GM19468 (cell line): ENCODE measurements at regions not wholly inside any gene's neighbourhood (a gene's known extent, or its start where the extent isn't known, plus 50 kb on each side); places are given as distances from the start of the nearest gene placed in this dataset.

Source experiments
- ATAC-seq: cut with Tn5 transposase; IDR thresholded peaks from one replicate; pipeline ENCODE4 v1.9.1; 2021; ENCODE audit warnings: mild to moderate bottlenecking, moderate library complexity, moderate number of reproducible peaks; ENCODE audit not compliant: unreplicated experiment; ENCODE audit errors: extremely low read depth

DNA sequence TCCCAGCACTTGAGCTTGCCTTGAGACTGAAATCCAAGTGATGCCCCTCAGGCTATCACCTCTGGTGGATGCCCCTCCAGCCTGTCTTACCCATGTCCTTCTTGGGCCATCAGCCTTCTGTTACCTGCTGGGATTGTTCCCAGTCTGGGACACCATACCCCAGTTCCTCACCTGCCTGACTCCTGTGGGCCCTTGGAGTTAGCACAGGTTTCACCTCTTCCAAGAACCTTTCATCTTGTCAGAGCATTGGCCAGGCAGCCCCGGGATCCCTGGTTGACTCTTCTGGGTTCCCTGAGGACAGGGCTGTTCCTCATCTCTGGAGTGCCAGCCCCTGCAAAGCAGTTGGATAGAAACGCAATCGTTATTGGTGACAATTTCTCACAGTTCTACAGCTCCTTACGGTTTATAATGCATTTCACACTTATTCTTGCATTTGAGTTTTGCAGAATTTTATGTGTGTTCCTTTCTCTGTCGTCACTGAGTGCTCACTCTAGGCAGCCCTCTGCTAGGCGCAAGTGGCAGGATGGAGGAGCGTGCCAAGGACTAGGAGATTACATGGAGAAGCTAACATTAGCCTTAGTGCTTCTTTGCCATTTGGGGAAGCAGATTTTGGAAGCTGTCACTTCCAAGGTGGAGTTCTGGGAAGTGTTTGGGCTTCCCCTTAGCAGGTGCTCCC lies 139.7 kb downstream of the DDX1 start:
- no peak for ATAC-seq

DNA sequence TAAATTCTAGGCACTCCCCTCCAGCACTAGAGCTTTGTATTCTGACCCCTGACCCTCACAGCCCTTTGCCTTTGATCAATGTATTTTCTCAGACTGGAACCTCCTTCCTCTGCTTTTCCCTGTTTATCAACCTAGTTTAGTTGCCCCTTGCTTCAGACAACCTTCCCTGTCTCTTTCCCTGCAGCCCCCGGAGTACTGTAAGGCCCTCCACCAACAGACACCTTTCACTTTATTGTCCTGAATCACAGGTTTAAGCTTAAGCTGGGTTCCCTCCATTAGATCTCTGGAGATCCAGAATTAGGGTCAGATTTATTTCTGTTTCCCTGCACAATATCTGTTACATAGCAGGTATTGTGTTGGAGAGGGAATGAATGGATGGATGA lies 140.2 kb downstream of the DDX1 start:
- no peak for ATAC-seq

DNA sequence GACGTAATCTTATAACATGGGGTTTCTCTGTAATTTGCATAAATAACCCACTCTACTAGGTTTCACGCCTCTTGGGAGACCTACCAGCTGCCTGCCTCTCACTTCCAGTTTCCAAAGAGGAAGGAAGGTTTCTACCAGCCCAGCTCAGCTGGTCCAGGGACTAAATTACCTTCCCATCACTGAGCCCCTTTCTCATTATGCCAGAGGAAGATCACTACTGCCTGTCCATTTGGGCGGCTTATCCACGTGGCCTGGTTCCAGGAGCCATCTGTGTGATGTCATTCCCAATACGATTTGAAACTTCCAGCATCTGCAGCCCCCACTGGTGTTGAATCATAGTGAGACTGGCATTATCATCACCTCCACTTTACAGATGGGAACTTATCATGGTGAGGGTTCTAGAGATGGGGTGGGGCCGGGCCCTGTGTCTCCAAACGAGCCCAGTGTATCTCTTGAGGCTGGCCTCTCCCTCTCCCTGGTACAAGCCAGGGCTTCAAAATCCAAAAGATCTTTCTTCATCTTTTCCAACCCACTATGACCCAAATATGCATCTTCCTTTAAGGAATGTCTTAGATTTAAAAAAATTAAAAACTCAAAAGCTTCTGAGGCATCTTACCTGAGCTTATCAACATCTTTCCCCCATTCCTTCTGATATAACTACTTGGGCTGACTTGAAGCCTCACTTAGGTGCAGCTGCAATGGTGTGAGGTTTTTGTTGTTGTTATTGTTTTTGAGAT lies 140.8 kb downstream of the DDX1 start:
- ATAC-seq = peak; percentile 98

DNA sequence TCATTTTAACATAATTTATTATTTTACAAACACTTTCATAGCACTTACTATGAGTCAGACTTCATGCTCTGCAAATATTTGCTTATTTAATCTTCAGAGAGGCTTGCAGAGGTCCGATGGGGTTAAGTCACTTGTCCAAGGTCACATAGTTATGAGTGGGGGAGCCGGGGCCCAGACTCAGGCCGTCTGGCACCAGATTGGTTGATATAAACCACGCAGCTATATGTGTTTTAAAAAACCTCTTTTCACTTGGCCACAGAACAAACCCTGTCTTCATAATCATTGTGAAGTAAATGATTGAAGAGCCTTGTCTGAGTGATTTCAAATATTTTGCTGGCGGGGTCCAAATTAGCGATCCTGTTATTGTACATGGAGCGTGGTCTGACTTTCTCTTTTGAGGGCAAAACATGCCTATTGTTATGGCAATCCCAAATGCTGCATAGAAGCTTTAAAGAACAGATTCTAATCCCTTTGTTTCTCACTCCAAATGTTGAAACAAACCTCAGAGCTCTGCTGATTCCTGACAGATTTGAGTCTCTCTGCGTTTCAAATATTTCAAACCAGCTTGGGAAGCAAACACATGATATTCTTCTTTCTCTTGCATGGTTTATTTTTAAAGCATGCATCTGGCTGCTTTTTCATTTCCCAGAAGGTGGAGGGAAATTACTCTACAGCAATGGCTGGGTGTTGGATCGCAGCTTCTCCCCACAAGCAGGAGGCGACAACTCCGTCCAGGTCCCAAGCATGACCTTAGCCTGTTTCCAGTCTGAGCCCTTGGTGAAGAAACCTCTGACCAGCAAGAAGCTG lies 142.4 kb downstream of the DDX1 start:
- no peak for ATAC-seq

DNA sequence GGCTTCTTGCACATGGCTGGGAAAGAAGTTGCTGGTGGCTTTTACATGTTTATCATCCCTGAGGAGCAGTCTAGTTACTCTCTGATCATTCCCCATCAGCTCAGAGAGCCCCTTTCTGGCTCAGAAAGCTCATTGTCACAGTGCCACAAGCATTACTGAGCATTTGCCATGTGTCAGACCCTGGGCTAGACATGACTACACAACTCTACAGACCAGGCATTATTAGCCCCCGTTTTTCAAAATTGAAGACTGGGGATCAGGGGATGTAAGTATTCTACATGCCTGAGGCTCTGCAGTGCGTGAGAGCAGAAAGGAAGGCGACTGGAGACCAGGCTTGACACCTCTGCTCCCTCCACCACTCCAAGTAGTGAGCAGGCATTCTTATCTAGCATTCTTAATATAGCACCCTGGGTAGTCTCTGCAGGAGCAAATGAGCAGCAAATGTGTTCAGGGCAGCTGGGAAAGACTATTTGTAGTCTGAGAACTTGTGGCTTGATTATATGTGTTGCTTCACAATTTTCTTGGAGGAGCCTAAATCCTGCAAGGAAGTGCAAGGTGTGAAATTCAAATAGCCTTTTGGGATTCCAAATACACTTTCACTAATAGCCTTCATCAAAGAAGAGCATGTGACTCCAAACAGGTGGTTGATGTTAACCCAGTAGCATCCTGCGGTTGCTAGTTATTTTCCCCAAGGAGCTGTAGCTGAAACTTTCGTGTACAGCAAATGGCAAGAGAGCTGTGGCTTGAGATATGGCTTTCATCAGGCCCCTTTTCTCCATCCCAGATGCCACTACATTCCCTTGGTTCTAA lies 143.2 kb downstream of the DDX1 start:
- no peak for ATAC-seq

DNA sequence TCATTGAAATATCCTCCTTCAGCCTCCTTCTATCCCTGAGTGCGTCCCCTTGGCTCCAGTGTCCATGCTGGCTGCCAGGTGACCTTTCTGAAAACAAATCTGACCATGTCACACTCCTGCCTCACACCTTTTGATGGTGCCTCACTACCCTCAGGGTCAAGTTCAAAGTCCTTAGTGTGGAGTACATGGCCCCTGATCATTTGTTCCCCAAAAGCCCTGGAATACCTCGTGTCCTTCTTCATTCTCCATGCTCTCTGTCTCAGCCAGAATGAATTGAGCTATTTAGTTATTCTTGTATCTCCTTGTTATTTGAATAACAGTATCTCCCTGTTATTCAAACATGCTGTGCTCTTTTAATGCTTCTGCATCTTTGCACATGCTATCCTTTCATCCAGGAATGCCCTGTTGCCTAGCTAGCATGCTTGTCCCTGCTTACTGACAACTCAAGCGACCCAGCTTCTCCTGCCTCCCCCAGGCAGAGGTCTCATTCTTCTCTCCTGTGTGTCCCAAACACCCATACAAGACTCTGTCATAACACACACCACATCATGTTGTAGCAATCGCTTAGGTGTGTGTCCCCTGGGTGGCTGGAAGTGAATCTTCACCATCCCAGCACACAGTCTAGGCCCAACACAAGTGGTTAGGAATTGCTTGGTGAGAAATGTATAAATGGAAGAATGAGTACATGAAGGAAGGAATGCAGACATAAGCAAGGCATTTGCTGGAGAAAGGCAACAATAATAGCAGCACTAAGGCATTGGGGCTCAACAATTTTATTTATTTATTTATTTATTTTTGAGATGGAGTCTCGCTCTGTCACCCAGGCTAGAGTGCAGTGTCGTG lies 144.0 kb downstream of the DDX1 start:
- no peak for ATAC-seq

GRCh38 chr2:15736396-15737180 lies 144.9 kb downstream of the DDX1 start:
- ATAC-seq = no peak

DNA sequence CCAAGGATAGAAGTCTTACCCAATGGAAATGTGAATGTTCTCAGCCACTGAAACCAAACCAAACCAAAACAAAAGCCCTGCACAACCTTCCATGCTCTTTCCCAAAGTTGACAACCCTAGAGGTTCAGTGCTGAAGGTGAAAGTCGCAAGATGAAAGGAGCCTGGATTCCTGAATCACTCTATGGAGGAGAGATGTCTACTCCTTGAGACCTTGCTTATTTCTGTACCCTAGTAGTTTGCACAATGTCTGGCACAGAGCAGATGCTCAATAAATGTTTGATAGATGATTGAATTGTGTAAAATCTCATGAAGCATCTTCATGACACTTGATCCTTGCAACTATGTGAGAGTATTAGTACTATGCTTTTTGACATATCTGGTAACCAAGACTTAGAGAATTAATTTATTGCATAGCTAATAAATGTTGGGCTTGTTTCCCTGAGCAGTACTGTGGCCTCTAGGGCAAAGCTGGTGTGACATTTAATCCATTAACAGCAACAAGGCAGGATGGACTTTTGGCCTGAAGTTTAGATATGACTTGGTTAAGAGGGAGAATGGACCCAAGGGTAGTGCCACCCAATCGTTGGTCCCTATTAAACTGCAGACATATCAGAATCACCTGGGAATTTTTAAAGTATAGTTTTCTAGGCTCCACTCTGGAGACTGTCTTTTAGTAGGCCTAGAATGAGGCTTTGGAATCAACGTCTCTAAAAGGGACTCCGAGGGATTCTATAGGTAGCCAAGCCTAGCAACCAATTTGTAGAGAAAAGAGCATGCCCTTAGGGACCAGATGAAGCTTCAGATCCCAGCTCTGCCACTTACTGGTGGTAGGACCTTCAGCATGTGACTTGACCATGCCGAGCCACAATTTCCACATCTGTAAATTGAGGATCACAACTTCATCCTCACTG lies 145.9 kb downstream of the DDX1 start:
- no peak for ATAC-seq

- ATAC-seq = no peak
Measured at GRCh38 chr2:15738225-15738546, 146.5 kb downstream of the DDX1 start.

- ATAC-seq = no peak
Measured at GRCh38 chr2:15738943-15739342, 147.3 kb downstream of the DDX1 start.

- ATAC-seq = no peak
Measured at GRCh38 chr2:15744820-15745219, 153.2 kb downstream of the DDX1 start.

GRCh38 chr2:15745350-15745749 lies 153.7 kb downstream of the DDX1 start:
- ATAC-seq = no peak

DNA sequence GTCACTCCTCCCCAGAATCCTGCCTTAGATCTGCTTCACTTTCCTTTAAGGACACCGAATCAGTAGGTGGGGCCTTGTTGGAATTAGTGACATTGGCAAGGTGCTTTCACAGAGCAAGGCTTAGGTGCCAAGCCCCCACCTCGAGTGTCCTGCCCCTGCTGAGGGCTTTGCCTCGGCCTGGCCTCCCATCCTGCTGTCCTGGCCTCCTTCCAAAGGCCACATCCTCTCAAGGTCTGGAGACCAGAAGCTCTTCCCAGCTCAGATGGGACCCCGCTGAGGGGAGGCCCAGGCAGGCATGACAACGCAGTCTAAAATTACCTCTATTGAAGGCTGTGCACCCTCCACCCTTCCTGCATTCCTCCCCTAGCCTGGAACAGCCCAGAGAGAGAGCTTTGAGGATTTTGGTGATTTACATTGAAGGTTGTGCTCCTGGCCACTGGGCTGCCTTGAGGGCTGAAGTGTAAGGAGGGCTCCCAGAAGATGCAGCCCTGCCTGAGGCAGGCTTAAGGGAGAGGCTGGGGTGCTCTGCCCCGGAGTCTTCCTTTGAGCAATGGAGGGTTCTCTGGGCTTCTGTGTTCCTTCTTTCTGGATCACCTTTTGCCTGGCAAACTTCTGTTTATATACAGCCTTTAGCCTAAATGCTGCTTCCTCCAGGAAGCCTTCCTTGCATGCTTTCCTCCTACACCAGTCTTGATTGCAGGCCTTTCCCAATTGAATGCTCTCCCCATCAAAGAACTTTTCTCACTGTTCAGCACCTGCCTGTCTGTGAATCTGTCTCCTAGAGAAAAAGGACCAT lies 154.4 kb downstream of the DDX1 start:
- ATAC-seq = no peak

DNA sequence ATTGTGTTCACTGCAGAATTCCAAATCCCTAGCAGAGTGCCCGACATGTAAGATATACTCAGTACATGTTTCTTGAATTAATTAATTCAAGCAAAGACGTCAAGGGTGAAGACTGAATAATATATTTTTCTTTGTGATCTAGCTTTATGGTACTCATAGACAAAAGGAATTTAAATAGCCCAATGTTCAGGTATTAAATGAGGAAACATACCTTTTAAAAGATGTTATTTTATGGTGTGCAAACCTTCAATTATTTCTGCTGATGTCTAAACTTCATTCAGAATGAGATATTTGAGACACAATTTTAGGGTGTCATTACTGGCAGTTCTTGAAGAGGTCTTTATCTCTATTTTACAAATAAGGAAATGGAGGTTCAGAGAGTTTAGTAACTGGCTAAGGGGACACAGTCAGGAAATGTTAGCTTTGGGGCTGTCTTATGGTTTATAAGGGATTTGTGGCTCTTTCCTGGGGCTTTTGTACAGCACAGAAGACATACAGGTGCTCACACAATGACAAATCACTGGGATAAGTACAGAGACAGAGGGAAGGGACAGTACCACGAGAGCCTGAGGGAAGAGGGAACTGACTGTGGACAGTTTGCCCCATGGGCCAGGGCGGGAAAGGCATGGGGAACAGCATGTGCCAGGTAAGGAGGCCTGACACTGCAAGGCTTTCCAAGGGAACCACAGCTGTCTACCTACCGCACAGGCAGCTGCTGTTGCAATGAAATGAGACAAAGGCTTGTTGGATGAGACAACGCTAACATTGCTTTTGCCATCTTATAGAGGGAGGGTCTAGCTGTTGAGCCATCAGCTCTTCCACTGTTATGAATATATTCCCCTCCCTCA lies 155.3 kb downstream of the DDX1 start:
- no peak for ATAC-seq

- no peak for ATAC-seq
Measured at GRCh38 chr2:15747603-15748471, 156.2 kb downstream of the DDX1 start.
